HG02571 (cell line): ENCODE measurements at regions not wholly inside any gene's neighbourhood (a gene's known extent, or its start where the extent isn't known, plus 50 kb on each side); places are given as distances from the start of the nearest gene placed in this dataset.

Source experiments
- ATAC-seq: cut with Tn5 transposase; IDR thresholded peaks from one replicate; pipeline ENCODE4 v1.9.1; 2021; ENCODE audit warnings: mild to moderate bottlenecking, moderate library complexity; ENCODE audit not compliant: unreplicated experiment

DNA sequence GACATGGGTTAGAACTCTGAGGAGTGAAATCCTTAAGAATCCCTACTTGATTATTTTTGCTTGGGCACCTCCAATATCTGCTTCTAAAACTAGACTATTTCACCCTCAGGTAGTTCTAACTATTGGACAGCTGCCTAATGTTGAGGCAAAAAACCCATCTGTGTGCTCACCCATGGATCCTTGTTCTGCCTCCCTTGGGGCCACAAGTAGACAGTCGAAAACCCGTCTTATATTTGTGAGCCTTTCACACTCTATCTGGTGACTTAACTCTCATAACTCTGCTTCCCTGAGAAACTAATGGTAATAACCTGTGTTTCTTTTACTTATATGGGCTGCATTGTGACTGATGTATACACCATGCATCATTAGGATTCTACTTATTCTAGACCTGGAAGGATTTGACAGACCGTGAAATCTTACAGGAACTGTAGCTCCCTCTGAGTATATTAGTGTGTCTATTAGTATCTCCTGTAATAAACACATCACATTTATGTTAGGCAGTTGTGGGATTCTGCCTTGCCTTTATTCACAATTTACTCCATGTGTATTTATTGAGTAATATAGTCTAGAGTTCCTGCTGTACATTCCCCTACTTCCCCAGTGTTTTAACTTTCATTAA, 94.6 kb upstream of the SGCD start:
- no peak for ATAC-seq

DNA sequence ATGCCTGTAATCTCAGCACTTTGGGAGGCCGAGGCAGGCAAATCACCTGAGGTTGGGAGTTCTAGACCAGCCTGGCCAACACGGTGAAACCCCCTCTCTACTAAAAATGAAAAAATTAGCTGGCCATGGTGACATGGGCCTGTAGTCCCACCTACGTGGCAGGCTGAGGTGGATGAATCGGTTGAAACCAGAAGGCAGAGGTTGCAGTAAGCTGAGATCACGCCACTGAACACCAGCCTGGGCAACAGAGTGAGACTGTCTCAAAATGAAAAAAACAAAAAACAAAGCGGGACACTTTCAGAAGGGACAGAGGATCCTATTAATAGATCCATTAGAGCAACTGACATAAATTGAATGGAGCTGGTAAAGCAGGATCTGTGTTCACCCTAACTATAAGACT, 89.6 kb upstream of the SGCD start:
- no peak for ATAC-seq

DNA sequence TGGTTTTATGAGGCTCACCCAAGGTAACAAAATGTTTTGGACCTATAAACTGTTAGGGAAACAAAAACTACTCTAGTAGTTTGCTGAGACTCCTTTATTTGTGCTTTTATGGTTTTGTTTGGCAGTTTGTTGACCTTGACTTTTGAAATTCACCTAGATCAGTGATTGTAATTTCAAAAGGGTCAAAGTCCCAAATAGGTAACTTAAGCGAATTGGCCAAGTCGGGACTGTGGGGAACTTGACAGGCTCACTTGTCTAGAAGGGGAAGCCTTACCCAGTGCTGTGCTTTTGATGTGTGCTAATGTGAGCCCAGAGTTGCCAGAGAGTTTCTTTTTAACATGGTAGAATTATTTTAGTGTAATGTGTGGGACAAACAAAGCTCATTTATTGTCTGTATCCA, 87.2 kb upstream of the SGCD start:
- ATAC-seq, result no peak

DNA sequence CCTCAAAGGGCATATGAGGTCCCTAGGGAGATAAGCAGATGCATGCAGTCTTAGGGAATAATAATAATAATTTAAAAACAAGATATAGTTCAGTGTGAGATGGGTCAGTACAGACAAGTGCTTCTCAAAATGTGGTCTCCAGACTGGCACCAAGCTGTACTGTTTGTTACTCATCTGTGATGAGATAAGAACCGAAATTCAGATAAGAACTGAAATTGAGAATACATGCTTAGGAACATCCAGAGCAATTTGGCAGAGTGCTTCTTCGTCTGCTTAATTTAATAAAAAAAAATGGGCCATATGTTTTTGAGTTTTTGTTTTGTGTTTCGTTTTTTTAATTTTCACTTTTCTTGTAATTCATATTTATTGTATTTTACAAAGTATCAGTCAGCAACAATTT, 86.5 kb upstream of the SGCD start:
- ATAC-seq, result no peak

DNA sequence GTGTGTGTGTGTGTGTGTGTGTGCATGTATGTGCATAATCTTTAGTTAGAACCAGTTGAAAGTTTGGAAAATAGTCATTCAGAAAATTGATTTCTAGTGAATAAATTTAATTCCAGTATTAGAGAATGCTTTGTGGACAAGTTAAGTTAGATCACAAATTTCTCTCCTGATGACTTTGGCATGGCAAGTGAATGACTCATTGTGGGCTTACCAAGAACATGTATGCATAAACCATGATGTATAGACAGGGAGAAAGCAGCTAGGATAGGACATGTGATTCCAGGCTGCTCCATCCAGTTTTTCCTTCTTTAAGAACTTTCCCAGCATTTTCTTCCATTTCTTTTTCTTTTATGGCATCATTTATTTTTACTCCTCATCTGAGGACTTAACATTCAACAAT, 85.7 kb upstream of the SGCD start:
- no peak for ATAC-seq

DNA sequence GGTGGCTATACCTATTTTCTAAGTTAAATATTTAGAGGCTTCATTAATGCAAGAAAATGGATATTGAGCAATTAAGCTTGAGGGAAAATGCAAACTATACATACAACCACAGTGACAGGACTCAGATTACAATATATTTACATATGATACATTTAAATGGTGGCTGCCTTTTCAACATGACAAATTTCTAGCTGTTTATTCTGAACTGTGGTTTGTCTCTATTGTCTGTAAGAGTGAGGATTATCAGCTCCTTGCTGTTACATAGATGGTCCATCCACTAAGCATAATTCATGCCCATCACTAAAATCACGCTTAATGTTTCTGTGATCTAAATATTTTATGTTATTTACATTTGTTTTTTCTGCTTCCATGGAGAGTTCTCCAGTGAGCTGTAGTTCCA, 81.1 kb upstream of the SGCD start:
- ATAC-seq, result no peak

DNA sequence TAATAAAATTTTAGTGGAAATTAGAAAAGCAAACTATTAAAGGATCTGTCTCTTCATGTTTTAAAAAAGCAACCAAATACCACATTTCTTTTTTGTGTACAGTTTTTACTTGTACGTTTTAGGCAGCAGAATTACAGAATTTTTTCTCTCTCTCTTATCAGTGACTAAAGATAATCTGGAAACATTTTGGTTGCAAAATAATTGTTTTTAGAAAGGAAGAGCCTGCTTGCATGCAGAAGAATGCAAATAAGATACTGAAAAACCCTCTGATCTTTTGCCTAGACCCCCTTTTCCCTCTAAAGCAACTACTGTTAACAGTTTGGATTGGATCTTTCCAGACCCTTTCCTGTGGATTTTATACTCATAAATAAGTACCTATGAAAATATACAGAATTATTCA, 75.9 kb upstream of the SGCD start:
- ATAC-seq, result no peak

DNA sequence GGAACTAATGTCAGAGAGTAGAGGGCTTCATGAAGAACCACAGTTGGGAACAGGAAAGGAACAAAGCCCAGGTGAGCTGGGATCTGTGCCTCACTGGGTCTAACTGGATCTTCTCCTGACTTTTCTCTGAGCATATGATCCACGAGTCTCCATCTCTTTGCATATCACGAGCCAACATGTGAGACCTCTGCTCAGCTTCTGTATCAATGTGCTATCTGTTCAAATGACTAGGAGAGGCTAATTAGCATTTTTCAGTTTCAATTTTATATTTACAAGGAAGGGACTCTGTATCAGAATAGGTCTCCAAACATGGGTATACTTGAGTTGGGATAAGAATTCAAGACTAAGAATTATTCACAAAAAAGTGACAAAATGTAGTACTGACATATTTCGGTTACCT, 73.8 kb upstream of the SGCD start:
- ATAC-seq, result no peak

DNA sequence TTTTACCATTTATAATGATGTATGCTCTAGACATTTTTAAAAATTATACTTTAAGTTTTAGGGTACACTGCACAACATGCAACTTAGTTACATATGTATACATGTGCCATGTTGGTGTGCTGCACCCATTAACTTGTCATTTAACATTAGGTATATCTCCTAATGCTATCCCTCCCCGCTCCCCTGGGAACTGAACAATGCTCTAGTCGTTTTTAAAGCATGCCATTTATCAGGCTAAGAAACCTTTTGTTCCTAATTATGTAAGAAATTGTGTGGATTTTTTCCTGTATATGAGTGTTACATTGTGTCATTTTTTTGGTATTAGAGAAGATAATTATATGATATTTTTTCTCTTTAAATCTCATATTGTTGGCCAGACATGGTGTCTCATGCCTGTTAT, 72.8 kb upstream of the SGCD start:
- ATAC-seq, result no peak

DNA sequence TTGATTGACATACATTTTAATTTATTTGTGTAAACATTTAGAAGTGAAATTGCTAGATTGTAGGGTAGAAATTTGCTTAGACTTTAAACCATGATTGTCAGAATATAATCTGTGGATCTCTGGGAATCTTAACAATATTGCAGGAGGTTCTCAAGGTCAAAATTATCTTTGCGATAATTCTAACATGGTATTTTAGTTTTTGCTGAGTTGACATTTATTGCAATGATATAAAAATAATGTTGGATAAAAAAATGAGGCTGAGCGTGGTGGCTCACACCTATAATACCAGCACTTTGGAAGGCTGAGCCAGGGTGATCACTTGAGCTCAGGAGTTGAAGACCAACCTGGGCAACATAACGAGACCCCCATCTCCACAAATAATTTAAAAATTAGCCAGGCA, 70.3 kb upstream of the SGCD start:
- no peak for ATAC-seq

DNA sequence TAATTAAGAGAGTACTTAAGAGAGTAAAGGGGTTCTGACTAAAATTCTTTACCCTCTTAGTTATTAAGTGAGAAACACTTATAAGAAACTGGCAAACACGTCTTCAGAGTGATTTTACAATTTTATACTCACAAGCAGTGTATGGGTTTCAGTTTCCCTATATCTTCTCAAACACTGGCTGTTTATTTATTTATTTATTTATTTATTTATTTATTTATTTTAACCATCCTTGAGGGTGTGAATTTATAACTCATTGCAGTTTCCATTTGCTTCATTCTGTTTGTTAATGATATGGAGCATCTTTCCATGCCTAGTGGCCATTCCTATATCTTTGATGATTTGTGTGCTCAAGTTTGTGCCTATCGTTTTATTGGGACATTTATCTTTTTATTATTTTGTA, 68.0 kb upstream of the SGCD start:
- no peak for ATAC-seq

DNA sequence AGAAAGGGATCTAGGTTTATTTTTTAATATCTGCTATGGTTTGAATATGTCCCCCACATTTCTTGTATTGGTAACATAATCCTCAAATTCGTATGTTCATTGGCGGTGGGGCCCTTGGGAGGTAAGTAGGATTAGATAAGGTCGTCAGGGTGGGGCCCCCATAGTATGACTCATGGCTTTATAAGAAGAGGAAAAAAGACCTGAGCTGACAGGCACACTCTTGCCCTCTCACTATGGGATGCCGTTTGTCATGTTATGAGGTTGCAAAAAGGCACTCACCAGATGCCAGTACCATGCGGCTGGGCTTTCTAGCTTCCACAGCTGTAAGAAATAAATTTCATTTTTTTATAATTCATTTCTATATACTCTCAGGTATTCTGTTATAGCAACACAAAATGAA, 67.3 kb upstream of the SGCD start:
- ATAC-seq, result no peak

DNA sequence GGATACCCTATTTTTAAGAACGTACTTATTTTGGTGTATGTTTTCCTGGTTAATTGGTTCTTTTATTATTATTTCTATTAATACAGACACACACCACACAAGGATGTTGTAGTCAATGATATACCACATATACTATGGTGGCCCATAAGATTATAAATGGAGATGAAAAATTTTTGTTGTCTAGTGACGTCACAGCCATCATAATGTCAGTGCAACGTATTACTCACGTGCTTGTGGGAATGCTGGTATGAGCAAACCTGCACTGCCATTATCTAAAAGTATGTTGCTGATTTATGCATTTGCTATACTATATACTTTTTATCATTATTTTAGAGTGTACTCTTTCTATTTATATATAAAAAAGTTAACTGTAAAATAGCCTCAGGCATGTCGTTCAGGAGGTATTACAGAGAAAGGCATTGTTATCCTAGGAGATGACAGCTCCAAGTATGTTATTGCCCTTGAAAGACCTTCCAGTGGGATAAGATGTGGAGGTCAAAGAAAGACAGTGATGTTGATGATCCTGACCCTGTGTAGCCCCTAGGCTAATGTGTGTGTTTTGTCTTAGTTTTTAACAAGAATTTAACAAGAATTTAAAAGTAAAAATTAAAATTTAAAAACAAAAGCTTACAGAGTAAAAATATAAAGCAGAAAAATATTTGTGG, 65.6 kb upstream of the SGCD start:
- ATAC-seq, result no peak

DNA sequence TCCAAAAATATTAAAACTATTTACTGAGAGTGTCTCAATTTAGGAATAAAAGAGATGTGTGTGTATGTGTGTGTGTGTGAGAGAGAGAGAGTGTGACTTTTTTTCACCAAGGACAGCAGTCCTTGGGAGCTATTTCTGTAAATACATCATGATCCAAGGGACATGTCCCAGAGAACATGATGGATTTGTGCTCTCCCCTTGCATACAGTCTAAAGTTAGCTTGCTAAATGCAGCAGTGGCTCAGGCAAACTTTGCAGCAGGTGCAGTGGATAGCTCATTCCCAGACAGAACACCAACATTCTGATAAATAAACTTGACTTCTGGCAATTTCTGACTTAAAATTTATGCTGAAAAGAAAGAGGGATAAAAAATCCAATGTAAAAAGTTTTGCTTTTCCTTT, 55.4 kb upstream of the SGCD start:
- ATAC-seq, result no peak

DNA sequence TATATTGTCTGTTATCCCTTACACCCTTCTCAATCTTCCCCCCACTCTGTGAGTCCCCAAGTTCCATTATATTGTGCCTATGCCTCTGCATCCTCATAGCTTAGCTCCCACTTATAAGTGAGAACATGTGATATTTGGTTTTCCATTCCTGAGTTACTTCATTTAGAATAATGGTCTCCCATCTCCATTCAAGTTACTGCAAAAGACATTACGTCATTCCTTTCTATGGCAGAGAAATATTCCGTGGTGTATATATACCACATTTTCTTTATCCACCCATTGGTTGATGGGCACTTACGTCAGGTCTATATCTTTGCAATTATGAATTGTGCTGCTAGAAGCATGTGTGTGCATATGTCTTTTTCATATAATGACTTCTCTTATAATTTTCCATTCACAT, 54.8 kb upstream of the SGCD start:
- no peak for ATAC-seq

DNA sequence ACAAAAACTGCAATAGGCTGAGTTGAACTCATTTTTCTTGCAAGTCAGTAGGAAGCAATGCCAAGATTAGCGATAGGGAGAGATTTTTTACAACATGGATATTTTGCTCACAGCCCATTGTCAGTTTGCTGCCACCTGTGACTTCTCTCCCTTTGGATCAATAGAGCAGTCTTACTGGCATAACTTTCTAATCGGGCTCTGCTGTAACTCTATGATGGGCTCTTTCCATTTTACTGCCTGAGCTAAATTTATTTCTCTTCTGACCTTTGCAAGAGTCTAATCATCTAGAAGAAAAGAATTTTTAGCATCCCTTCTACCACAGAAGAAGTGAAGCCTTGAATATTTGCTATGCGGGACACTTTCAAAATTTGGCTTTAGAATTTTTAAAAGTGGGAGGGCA, 53.6 kb upstream of the SGCD start:
- no peak for ATAC-seq

DNA sequence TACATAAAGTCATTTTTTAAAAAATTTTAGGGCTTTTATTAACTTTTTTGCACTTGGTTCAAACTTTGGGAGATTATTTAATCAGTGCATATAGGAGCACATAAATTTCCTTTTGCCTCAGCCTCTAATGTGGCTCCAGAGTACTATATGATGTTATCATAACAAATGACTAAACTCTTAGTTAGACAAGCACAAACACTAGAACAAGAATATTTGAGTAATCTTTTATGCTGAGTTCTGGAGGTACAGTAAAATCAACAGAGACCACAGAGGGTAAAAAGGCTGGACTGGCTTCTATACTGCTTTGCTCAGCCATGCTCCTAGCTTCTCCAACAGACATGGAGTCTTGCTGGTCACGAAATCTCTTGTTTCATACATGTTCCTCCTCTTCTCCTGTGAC, 52.5 kb upstream of the SGCD start:
- no peak for ATAC-seq
